ENCODE measurements at regions not wholly inside any gene's neighbourhood (a gene's known extent, or its start where the extent isn't known, plus 50 kb on each side); places are given as distances from the start of the nearest gene placed in this dataset.

DNA sequence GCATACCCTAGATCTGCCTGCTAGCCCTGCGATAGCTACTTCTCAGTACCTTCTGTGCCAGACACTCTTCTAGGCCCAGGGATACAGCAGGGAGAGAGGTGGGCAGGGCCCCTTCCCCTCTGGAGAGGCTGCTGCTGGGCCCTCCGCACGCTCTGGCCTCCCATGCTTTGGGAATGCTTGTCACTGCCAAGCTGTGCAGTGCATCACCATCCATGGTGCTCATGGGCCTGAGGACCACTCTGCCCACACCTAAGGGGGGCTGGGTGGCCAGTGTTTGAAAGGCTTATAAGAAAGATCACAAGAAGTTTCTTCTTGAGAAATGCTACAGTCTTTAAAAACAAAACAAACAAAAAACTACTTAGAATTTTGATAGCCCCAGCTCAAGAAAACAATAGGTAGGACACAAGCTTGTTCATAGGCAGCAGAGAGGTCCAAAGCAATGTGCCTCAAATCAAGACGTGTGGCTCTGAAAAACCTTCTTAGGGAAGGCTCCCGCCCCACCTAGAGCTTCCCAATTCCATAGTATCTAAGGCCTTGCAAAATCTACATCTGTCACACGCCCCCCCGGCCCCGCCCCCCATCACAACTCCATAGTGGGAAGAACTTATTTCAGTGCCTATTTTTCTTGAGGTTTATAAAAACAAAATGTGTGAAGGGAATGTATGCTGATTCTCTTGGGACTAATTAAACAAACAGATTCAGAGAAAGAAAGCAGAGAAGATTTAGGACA lies 145.8 kb downstream of the TM9SF2 start:
- FAIRE-seq (no peak), DNase-seq (ENCODE audit: insufficient read length, low spot score) (no peak)
- TF ChIP-seq POLR2A (IDR thresholded peaks at IDR 0.05; ENCODE audit: low read depth, low read length) = no peak

DNA sequence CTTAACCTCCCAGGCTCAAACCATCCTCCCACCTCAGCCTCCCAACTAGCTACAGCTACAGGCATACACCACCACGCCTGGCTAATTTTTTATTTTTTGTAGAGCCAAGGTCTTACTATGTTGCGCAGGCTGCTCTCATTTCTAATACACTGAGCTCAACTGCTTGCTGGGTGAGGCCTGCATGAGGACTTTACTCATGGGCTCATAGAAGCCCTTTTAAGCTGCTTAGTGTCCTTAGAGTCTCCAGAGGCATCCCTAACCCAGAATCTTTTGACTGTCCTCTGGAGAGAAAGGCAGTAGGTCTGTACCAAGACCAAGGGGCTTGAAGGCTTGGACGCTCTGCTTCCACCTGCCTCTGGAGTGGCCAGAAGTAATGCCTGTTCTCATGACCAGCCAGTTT lies 141.6 kb downstream of the TM9SF2 start:
- DNase-seq (ENCODE audit: insufficient read length, low spot score) (no peak), FAIRE-seq (peak; percentile 66)
- no peak for TF ChIP-seq POLR2A (IDR thresholded peaks at IDR 0.05; ENCODE audit: low read depth, low read length)

DNA sequence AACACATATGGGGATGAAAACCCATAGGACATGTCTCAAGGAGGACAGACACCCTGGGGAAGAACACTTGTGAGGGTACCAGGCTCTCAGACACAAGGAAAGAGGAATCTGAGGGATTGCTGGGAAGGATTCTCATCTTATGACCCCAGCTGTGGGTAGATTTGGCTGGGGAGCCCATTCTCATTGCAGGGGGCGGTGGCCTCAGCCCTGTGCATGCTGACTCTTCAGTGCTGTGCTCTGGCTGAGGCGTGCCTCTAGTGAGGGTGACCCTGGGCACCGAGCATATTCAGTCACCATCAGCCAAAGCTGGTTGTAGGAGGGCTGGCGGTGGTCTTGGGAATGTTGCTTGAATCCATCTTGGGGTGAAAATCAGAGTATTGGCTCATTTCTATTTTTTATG lies 140.7 kb downstream of the TM9SF2 start:
- FAIRE-seq = peak; percentile 43
- DNase-seq (ENCODE audit: insufficient read length, low spot score) = no peak
- TF ChIP-seq POLR2A (IDR thresholded peaks at IDR 0.05; ENCODE audit: low read depth, low read length) = no peak

DNA sequence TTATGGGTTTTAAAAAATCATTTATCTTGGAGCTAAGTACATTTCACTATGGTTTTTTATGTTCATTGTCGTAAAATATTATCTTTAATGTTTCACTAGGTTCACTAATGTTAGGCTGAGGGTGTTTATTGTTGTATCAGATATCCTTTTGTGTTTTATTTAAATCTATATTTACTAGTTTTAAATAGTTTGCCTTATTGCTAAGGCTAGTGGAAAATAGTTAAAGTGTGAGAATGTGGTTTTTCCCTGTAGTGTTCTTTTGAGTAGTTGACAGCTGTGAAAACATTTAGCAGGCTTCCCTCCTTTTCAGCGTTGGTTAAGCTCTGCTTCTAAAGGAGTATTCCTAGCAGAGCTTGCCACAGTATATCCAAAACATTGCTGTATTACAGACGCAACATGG lies 139.0 kb downstream of the TM9SF2 start:
- FAIRE-seq = peak; percentile 36
- no peak for DNase-seq (ENCODE audit: insufficient read length, low spot score)
- no peak for TF ChIP-seq POLR2A (IDR thresholded peaks at IDR 0.05; ENCODE audit: low read depth, low read length)

DNA sequence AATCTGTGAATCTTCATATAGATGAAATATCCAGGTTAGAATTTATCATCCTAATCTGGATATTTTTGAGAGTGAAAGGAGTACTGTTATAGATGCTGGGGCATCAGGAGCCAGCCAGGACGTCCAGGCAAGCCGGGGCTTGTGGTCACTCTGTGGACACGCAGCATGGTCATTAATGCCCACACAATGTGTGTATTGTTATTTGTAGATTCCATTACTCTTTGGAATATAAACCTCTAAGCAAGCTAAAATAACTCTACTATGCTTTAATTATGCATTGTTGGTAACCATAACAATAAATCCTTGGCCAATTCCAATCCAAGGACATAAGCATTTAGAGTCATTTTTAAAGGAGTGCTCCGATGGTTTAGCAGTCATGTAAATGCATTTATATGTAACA lies 137.9 kb downstream of the TM9SF2 start:
- DNase-seq (ENCODE audit: insufficient read length, low spot score) (no peak), FAIRE-seq (peak; percentile 84)
- TF ChIP-seq POLR2A (IDR thresholded peaks at IDR 0.05; ENCODE audit: low read depth, low read length) = no peak

DNA sequence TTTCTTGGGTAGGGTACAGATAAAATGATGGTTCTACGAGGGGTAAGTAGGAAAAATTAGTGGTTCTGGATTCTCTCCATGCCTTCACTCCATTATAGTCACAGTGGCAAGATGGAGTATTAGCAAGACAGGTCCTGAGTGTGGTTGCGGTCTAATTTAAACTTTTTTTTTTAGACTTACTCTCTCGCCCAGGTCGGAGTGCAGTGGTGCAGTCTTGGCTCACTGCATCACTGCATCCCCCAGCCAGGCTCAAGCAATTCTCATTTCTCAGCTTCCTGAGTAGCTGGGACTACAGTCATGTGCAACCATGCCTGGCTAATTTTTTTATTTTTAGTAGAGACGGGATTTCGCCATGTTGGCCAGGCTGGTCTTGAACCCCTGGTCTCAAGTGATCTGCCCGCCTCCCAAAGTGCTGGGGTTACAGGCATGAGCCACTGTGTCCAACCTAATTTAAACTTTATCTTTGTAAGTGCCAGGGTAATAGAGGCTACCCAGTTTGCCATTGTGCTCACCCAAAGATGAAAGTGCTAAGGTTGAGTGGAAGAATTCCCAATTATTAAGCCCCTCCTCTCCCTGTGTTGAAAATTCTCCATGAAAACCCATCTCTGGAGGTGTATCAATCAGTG lies 135.6 kb downstream of the TM9SF2 start:
- DNase-seq (ENCODE audit: insufficient read length, low spot score) (no peak), FAIRE-seq (no peak)
- TF ChIP-seq POLR2A (IDR thresholded peaks at IDR 0.05; ENCODE audit: low read depth, low read length) = no peak

DNA sequence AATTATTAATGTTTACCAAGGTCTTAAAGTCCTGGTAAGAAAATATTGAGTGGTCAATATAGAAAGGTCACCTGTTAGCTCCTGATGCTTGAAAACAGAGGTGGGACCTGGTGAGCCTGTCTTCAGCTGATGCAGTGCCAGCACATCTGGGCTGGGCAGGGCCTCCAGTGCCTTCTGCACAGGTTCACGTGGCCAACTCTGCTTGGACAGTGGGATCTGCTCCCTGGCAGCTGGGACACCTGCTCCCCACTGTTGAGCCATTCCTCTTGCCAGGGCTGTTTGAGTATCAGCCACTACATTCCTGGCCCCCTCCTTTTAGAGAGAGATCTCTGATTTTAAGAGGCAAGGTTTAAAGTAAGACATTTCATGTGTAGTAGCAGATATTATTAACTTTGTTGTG lies 135.0 kb downstream of the TM9SF2 start:
- DNase-seq (ENCODE audit: insufficient read length, low spot score) = no peak
- no peak for TF ChIP-seq POLR2A (IDR thresholded peaks at IDR 0.05; ENCODE audit: low read depth, low read length)
- peak; percentile 6 for FAIRE-seq

DNA sequence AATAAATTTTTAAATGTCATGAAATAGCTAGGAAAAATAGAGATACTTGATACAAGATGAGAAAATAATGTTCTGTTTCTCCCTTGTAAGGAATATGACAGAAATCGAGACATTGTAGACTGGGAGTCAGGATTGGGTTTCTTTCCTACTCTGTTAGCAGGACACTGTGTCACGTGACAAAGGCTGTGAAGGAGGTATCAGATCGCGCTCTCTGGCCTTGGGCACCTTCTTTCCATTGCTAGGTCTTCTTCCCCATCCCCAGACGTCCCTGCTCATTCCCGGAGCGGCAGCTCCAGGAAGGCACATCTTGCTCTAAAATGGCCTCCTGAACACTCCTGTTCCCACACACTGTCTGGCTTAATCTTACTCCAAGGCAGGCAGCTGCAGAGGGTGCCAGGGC lies 133.4 kb downstream of the TM9SF2 start:
- no peak for DNase-seq (ENCODE audit: insufficient read length, low spot score)
- no peak for TF ChIP-seq POLR2A (IDR thresholded peaks at IDR 0.05; ENCODE audit: low read depth, low read length)
- FAIRE-seq = peak; percentile 67

DNA sequence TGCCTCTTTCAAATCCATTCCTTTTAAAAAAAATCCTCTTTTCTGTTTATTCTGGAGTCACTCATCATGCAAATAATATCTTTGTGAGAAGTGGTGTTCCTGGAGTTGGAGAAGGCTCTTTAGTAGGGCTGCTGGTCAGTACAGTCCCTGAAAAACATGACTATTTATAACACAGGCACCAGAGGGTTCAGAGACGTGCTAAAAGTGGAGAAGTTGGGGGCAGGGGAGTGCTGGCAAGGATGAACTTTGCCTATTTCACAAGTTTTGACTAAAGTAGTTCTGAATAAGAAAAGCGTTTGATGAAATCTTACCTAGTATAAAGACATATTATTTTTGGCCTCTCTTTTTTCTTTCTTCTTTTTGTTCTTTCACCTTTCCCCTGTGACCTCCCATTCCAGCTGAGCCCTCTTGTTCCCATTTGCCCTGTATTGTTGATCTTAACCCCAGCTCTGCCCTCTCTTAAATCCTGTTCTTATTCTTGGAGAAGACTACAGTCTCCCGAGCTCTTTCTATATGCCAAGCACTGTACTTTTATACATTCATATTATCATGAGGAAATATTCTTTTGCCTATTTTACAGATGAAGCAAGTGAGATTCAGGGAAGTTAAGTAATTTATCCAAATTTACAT lies 129.1 kb downstream of the TM9SF2 start:
- DNase-seq (ENCODE audit: insufficient read length, low spot score) = no peak
- FAIRE-seq = no peak
- no peak for TF ChIP-seq POLR2A (IDR thresholded peaks at IDR 0.05; ENCODE audit: low read depth, low read length)

DNA sequence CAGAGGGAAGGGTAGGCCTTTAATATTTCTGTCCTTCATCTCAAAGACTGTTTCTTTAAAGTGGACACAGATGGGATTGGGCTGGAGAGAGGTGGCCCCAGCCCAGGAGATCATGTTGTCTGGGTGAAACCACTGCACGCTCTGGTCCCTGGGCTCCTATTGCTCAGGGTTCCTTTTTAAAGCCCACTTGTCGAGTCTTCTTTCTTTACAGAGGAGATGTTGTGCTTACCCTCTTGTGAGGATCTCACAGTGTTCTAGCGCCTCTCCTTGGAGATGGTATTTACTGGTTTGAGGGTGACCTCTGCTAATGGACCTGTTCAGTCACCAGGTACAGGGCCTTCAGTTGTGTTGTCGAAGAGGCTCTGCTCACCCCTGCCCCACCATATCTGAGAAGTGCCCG lies 128.4 kb downstream of the TM9SF2 start:
- DNase-seq (ENCODE audit: insufficient read length, low spot score) (no peak), FAIRE-seq (no peak)
- TF ChIP-seq POLR2A (IDR thresholded peaks at IDR 0.05; ENCODE audit: low read depth, low read length) = no peak

DNA sequence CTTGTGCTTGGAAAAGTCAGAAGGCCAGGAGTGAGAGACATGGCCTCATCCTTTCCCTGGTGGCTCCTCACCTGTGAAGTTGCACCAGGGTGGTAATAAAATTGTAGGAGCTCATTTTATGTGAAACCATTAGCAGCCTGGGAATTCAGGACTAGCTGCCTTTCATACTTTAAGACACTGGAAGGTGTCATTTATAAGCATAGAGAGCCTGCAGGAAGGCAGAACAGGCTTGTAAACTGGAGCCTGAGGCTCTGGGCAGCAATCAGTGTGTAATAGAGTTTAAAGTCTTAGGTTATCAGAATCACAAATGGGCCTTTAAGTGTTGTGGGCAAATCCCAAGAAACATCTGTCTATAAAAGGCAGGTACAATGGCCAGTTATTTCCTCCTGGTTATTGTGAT lies 127.2 kb downstream of the TM9SF2 start:
- no peak for TF ChIP-seq POLR2A (IDR thresholded peaks at IDR 0.05; ENCODE audit: low read depth, low read length)
- FAIRE-seq = peak; percentile 6
- no peak for DNase-seq (ENCODE audit: insufficient read length, low spot score)

DNA sequence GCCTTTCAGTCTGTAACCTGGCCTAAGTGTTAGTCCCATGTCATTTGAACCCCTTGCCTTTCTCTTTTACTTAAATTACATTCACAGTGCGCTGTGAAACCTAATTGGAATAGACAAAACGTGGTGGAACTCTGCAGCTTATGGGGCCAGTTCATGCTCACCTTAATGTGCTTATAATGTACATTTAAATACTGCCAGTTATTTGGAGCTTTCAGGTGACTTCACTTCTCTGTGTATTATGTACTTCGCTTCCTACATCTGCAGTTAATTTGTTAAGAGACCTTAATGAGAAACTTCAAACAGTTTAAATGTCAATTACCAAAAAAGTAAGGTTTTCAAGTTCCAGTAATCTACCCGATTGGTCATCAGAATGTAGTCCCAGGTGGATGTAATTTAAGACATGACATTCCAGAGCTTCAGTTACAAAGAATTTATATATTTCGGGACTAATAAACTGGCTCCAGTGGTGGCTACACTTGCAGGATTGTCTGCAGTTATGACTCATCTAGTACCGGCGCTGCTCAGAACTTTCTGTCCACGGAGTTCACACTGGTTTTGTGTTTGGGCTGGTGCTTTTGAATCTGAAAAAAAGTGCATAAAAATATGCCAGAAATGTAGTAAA lies 125.3 kb downstream of the TM9SF2 start:
- no peak for TF ChIP-seq POLR2A (IDR thresholded peaks at IDR 0.05; ENCODE audit: low read depth, low read length)
- FAIRE-seq (peak; percentile 95), DNase-seq (ENCODE audit: insufficient read length, low spot score) (peak; percentile 66)

DNA sequence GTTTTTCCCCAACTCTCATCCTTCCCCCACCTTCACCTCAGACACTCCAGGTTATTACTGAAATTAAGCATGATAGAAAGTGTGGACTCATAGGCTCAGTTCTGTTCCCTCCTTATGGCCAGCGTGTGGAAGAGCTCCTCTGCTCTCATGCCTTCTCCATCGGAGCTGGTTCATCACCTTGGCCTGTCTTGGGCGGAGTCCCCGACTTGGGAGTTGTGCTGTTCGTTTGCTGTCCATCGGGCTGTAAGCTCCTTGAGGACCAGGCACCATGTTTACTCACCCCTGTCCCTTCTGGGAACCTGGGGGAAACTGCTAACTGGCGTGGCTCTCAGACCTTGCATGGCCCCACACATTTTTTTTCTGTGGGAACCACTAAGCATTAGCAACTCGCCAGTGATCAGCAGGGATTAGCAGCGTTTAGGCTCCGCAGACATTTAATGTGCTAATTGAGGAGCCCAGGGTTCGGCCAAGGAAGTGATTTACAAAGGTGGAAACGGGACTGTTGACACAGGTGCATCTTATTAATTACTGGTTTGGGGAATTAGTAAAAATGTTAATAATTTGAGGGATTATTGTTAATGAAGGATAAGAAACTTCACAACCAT lies 123.8 kb downstream of the TM9SF2 start:
- TF ChIP-seq POLR2A (IDR thresholded peaks at IDR 0.05; ENCODE audit: low read depth, low read length) = no peak
- FAIRE-seq (no peak), DNase-seq (ENCODE audit: insufficient read length, low spot score) (no peak)

DNA sequence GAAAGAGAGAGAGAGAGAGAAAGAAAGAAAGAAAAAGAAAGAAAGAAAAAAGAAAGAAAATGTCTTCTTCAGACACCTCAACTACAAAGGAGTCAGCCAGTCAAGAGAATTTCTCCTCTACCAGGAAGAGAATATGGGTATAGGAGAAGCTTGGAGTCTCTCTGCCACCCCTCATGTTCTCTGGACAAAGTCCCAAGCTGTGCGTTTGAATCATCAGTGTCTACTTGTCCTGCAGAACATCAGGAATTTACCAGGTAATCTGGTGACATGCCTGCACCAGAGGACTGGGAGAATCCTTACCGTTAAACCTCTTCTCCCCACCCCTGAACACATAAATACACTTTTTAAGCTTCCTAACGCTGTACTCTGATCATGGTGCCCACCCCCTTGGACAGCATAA lies 119.5 kb downstream of the TM9SF2 start:
- TF ChIP-seq POLR2A (IDR thresholded peaks at IDR 0.05; ENCODE audit: low read depth, low read length) = no peak
- FAIRE-seq (no peak), DNase-seq (ENCODE audit: insufficient read length, low spot score) (no peak)
